ENCODE measurements at regions not wholly inside any gene's neighbourhood (a gene's known extent, or its start where the extent isn't known, plus 50 kb on each side); places are given as distances from the start of the nearest gene placed in this dataset.

- TF ChIP-seq CTCF (conservative IDR thresholded peaks at IDR 0.05) (no peak), ZFX (IDR thresholded peaks at IDR 0.05) (no peak)
These were observed 140.6 kb downstream of the ZIC5 start for GRCh38 chr13:99830931-99831330.

Data from C4-2B (cell line).